NCI-H1417 treated with DMSO at 0.1 percent for 48 hours (cell line): ENCODE measurements at regions not wholly inside any gene's neighbourhood (a gene's known extent, or its start where the extent isn't known, plus 50 kb on each side); places are given as distances from the start of the nearest gene placed in this dataset.

ENCODE experiments used
- DNase-seq: peaks from one replicate; lab custom pipeline; 2025; lab: John Stamatoyannopoulos, UW

DNA sequence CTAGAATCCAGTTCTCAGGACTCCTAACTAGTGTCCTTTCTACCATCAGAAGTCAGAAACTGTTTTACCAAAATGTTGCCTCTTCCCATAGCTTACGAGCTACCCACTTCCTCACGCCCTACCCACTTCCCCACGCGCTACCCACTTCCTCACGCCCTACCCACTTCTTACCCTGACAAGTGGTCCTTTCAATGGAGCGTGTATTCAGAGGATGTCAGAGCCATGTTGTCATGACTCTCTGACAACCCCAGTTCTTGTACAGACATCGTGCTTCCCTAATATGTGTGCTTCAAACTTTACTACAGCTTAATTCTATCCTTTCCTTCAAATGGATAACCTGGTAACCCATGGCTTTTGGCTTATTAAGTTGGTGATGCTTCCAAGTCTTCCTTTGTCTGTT, 84.8 kb upstream of the PHF14 start:
- DNase-seq: no peak

DNA sequence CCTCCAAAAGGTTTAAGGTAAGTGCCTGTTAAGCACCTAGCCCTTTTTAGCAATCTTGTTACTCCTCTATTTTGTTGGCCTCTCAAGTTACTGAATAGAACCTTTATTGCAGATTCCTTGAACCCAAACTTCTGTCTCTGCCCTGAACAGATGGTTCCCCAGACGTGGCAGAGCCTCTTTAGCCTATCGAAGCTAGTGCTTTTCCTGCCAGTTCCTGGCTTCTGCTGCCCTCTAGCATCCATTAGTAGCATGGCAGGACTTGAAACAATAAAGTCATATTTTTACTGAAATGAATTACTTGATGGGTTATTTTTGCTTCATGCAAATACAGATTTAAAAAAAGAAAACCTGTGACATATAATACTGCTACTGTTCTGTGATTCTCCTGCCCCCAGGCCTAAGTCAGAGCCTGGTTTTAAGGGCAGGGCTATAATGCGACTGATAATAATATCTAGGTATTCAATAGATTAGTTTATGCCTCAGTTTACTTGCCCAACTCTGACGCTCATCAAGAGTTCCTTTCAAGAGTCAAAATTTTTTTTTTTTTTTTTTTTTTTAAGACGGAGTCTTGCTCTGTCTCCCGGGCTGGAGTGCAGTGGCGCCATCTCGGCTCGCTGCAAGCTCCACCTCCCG, 84.3 kb upstream of the PHF14 start:
- DNase-seq: peak; percentile 14

DNA sequence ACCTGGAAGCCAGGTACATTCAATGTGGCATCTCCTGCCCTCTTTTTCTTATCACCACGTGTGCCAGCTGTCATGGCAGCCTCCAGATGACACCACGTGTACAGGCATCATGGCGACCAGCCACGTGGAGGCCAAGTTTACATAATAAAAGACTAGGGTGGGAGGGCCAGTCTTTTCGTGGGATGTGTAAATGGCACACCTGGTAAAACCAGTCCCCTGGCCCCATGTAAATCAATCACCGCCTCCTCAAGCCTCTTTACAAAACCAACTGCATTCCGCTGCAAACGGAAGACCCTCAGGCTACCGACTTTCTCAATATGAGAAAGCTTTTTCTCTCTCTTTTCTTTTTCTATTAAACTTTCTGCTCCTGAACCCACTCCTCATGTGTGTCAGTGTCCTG, 65.1 kb upstream of the PHF14 start:
- DNase-seq: no peak

DNA sequence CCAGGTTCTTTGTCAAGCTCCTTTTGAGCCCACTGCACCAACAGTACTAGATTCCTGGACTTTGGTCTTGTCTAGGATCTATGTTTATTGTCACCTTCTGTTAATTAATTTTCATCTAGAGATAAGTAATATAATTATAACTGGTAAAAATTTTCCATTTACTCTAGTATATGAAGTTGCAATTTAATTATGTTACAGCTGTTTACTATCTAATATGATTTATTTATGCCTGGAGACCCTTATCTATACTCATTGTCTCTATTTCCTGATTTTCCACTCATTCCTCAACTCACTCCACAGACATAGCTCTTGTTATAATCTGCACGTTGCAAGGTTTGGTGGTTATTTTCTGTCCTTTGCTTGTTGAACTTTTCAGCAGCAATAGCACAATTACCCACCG, 63.2 kb upstream of the PHF14 start:
- DNase-seq: no peak

DNA sequence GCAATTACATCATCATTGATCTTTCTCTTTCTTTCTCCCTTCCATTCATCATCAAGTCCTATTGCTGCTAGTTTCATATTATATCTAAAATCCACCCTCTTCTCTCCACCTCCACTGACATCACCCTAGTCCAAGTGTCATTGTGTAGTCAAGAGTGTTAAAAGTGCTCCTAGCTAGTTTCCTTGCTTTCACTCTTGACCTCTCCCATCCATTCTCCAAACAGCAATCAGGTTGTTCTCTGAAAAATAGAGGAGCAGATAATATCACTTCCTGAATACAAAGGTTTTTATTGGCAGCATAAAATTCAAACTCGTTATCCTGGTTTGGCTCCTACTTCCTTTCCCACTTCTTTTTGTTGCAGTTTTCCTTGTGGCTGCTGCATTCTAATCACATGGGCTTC, 61.6 kb upstream of the PHF14 start:
- no peak for DNase-seq

DNA sequence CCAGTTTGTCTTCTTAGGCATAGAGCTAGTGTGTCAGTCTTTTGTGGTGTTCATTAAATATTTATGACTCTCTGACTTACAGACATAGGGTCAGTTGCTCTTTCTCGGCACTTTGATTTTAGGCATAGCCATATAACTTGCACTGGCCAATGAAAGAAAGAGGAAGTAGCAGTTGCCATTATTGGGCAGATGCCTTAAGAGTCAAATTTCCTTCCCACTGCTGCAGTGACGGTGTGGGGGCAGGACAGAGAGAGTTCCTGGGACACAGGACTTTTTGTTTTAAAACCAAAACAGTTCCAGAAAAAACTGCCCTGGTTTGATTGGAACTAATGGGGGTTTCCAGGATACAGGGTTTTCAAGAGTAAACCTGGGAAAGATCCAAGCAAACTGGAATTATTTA, 60.2 kb upstream of the PHF14 start:
- no peak for DNase-seq

DNA sequence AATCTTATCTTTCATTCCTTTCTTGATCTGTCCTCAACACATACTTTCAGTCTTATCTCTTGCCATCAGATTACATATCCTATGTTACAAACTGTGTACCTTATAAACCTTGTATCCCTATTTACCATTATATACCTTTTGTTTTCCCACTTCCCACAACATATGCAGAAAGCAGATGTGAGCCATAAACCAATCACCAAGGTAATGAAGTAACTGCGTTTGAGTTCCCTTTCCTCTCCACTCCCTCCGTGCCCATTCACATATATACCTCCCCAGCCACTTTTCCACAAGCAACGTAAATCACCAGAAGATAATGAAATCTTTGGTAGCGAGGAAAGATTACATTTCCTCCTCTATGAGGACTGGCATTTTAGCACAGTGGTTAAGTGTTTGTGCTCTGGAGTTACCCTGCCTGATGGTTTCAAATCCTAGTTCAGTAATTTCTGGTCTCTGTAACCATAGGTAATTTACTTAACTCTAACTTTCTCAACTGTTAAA, 55.5 kb upstream of the PHF14 start:
- DNase-seq: no peak

DNA sequence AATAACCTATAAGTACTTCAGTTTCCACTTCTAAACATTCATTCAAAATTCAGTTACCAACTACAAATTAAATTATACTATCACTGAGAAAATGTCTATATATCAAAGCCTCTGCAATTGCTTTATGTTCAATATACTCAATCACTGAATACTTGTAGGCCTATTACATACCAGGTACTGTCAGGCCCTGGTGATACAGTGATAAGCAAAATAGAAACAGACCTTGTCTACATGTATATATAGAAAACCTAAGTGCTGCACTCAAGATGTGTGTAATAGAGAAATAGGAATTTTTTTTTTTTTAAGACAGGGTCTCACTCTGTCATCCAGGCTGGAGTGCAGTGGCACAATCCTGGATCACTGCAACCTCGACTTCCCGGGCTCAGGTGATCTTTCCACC, 53.7 kb upstream of the PHF14 start:
- DNase-seq: no peak
